HG03439 (cell line): ENCODE measurements at regions not wholly inside any gene's neighbourhood (a gene's known extent, or its start where the extent isn't known, plus 50 kb on each side); places are given as distances from the start of the nearest gene placed in this dataset.
"Not testable (repeated sequence)": the region's sequence is repeated elsewhere in the genome, so short reads cannot be mapped to it uniquely, and the experiment has no call there.

Experiments used
- ATAC-seq: cut with Tn5 transposase; IDR thresholded peaks from one replicate; pipeline ENCODE4 v1.9.1; 2021; ENCODE audit warnings: mild to moderate bottlenecking, moderate library complexity; ENCODE audit not compliant: unreplicated experiment

GRCh38 chr2:52000151-52000855 is 968.4 kb upstream of the NRXN1 start:
- ATAC-seq = no peak

- ATAC-seq = no peak
Observed at GRCh38 chr2:51998890-51999289, 967.0 kb upstream of the NRXN1 start.

- ATAC-seq = no peak
Observed at GRCh38 chr2:51997571-51997970, 965.6 kb upstream of the NRXN1 start.

- no peak for ATAC-seq
Observed at GRCh38 chr2:51995293-51995692, 963.4 kb upstream of the NRXN1 start.

- ATAC-seq = no peak
Observed at GRCh38 chr2:51994123-51994763, 962.3 kb upstream of the NRXN1 start.

DNA sequence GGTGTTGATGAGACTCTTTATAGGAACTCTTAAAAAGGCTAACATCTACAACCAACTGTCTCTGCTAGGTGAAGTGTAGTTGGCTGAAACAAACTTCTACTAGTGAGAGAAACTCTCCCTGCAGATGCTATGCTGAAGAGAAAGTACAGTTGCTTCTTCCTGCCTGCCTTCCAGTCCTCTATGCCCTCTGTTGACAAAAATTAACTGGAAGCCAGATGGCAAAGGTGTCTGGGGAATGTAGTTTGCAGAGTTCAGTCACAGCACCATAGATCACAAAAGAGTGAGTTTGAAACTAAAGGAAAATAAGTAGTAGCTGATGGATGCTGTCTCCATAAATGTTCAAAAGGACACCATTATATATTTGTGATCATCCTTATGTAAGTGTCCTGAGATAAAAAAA is 958.8 kb upstream of the NRXN1 start:
- no peak for ATAC-seq

DNA sequence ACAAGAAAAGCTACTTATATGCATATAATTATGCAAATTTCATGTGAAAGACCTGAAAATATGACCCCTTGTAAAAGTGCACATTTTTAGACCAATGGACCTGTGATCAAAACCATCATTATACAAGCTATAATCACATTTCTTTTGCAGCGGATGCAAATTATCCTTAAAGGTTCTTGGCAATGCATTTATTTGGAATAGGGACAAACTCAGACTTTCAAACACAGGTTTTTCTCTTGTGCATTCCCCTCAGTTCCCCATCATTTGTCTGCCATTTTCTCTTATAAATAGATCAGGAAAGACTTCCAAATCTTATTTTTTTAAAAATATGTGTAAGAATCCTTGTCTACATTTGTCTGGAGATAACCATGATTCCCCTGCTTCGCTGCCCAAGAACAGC is 954.2 kb upstream of the NRXN1 start:
- ATAC-seq = no peak

DNA sequence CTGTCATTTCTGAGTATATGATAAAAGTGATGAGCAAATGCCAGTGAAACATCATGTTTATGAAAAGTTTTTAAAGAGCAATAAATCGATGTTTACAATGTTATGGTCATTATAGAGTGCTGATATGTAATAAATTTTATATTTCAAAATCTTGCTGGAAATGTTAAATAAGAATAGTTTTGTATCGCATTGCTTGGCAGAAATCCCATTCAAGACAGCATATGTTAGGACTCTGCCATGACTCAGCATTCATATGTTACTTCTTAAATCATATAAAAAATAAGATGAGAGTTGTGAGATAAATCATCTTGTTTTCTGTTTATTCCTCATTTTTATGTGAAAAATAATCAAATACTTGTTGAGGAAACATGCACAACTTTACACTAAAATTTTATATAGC is 949.9 kb upstream of the NRXN1 start:
- no peak for ATAC-seq

DNA sequence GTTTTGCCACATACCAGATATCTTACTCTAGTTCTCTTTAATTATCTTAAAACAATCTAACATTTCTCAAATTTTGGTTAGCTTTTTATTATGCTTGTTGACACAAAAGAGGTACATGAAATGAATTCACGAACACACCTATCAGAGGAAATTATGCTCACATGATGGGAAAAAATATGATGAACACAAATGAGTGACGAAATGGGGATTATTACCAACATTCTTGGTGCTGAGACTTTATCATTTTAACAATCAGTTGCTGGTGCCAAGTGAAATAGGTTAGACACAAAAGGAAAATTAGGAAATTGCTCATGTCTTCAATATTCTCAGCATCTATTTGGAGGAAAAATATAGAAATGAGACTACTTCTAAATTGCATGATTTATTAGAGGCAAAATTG is 944.7 kb upstream of the NRXN1 start:
- no peak for ATAC-seq

DNA sequence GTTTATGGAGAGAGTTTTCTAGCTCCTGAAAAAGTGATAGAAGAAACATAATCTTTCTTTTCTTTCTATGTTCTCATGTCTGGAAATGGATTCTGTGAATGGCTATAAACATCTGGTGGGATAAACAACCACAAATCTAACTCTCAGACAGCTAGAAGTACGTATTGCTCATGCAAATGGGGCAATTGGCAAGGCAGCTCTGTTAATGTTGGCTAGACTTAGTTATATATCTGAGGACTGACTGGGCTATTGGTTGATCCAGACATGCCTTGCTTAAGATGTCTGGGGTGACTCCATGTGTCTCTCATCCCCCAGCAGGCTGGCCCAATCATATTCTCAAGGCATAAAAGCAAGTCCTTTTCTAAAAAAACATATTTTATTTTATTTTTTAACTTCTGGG is 939.2 kb upstream of the NRXN1 start:
- no peak for ATAC-seq

GRCh38 chr2:51969347-51969746 is 937.4 kb upstream of the NRXN1 start:
- ATAC-seq = no peak

DNA sequence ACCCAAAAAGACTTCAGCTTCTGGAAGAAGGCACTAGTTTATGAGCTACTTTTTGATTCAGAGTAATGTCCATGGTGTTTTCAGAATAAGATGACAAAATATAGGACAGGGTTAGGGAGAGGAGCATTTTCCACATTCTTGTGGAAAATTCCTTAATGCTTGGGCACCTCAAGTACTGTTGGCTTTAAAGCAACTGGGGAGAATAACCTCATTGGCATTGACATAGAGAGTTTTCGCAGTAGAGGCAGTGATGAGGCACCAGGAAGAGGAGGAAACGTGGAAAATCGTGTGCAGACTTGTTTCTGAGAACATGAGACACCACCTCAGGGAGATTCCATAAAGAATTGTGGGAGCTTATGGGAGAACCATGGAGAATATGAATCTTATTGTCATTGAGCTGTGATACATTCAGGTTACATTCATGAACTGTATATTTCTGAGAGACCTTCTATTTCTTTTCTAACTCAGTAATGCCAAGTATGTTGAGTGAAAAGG is 929.0 kb upstream of the NRXN1 start:
- no peak for ATAC-seq

GRCh38 chr2:51960281-51960680 is 928.3 kb upstream of the NRXN1 start:
- no peak for ATAC-seq

GRCh38 chr2:51959696-51960095 is 927.8 kb upstream of the NRXN1 start:
- no peak for ATAC-seq

DNA sequence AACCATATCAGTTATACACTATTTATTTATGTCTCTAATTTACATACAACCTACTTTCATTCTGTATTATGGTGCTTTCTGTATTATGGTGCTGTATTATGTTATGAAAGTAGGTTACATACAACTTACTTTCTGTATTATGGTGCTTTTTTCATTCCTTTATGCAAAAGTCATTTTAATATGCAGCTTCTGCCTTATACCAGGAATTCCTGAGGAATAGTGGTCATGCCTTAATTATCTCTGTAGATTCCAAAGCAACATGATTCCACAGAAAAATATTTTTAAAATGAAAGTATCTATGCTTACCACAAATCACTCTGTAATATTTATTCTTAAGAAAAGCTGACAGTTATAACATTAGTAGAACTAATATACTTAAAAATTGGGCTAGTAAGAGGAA is 922.0 kb upstream of the NRXN1 start:
- ATAC-seq = no peak

- ATAC-seq = no peak
Observed at GRCh38 chr2:51921076-51921475, 889.1 kb upstream of the NRXN1 start.

DNA sequence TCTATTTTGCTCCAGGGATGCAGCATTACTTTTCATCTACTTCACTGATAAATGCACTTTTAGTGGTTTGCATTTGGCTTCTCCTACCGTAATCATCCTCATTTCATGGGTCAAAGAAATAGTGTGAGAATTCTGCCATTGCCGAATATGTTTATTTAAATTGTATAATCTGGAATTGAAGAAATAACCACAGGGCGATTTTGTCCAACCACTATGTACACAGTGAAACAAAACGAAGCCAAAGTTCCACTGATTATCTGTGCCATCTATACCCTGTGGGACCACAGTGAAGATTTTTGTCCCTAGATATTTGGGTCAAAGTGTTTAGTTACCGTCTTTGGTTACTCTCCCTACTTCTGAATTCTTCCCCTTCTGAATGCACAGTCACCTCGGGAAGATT is 888.6 kb upstream of the NRXN1 start:
- ATAC-seq = no peak

GRCh38 chr2:51919395-51919794 is 887.5 kb upstream of the NRXN1 start:
- no peak for ATAC-seq

- ATAC-seq = no peak
Observed at GRCh38 chr2:51918113-51918512, 886.2 kb upstream of the NRXN1 start.

DNA sequence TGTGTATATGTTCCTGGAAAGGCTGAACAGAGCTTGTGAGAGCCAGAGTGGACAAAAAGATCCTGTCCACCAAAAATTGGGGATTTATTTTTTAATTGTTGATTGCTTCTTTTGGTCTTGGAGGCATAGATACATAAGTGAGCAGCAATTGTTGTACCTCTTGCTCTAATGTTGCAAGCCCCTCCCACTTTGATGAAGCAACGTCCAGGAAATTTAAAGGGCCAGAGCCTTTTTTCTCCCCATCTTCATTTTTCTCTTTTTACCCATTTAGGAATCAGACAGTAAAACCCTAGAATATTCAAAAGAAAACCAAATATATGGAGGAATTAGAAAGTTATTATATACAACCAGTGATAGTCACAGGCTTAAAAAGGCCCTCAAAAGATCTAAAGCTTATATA is 871.8 kb upstream of the NRXN1 start:
- no peak for ATAC-seq

GRCh38 chr2:51899643-51900042 is 867.7 kb upstream of the NRXN1 start:
- no peak for ATAC-seq

- not testable (repeated sequence) for ATAC-seq
Observed at GRCh38 chr2:51894584-51894983, 862.7 kb upstream of the NRXN1 start.

DNA sequence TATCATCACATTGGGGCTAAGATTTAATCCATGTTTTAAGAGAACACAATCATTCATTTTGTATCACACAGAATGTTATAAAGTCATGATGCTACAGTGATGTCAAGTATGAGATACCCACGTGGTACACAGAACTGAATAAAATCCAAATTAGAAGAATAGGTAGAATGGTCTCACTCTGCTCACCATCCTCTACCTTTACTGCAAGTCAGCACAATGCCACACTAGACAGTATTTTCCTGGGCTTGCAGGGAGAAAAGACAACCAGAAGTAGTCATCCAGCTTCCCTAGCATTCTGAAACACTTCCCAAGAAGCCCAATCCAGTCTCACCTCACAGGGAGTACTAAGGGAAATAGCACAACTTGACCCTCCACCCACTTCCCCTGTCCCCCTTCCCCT is 856.2 kb upstream of the NRXN1 start:
- ATAC-seq = no peak
